ENCODE measurements at regions not wholly inside any gene's neighbourhood (a gene's known extent, or its start where the extent isn't known, plus 50 kb on each side); places are given as distances from the start of the nearest gene placed in this dataset.

DNA sequence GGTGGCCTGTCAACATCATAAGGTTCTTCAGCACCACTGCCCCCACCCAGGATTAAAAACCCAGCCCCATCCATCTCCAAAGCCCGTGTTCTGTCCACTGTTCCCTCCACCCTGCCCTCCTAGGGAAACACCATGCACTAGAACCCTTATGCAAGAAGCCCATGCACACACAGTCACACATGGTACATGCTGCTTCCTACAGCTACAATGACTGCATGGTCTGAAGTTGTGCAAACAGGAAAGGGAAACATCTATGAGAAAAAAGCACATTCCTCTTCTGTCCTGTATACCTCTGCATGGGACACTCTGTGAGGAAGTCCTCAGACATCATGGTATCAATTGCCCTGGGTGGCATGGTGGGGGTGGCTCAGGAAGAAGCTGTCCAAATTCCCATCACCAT is 108.6 kb upstream of the MRPS22 start:
- FAIRE-seq (no peak), DNase-seq (ENCODE audit: insufficient read length) (no peak)
- TF ChIP-seq POLR2AphosphoS5 (IDR thresholded peaks at IDR 0.05; ENCODE audit: low read depth, low read length) (no peak), POLR2A (IDR thresholded peaks at IDR 0.05; ENCODE audit: low read depth, low read length) (no peak), TAF1 (IDR thresholded peaks at IDR 0.05; ENCODE audit: borderline replicate concordance, low read depth, low read length) (no peak)

DNA sequence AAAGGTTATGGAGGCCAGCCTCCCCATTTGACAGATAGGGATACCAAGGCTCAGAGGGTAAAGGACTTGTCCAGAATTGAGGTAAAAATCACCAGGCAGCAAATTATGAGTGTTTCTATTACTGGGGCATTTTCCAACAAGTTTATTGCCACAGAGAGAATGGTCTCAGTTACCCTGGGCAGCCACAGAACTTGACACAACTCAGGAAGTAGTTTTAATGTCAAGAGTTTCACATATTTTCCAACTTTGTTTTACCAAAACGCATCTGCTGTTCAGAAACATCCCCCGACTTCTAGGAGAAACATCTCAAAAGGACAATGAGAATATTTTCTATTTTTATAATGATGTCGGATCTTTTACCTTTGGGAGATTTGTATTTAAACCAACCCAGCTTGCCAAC is 107.5 kb upstream of the MRPS22 start:
- TF ChIP-seq TAF1 (IDR thresholded peaks at IDR 0.05; ENCODE audit: borderline replicate concordance, low read depth, low read length): no peak
- no peak for TF ChIP-seq POLR2AphosphoS5 (IDR thresholded peaks at IDR 0.05; ENCODE audit: low read depth, low read length)
- TF ChIP-seq POLR2A (IDR thresholded peaks at IDR 0.05; ENCODE audit: low read depth, low read length): no peak
- DNase-seq (ENCODE audit: insufficient read length): no peak
- no peak for FAIRE-seq

DNA sequence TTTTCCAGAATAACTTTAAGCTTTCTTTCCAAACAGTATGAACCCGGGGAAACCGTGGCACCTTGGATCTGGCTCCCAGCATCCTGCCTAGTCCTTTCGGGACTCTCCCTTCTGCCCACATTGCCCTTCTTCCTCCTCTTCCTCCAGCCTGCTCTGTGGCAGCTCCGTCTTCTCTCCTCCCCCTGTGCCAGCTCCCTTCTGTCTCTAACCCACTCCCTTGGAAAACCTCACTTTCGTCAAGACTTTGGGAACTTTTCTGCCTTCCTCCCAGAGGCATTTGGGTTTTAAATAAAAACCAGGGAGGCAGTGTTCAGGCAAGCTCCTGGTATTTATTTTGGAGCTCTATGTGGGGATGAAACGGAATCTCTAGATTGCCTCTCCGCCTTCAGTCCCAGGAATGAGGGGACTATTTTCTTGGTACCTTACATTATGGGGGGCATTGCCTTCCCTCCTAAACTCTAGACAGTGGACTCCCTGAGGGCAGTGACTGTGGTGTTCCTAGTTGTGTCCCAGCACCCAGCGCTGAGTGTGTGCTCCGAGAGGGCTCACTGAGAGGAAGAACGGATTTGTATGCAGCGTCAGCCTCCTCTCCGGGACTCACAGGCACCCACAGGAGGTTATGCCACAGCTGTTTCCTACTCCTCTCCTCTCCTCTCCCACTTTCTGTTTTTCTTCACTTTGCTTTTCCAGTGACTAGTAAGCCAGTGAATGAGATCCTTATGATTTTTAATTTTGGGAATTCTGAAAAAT is 105.4 kb upstream of the MRPS22 start:
- TF ChIP-seq POLR2AphosphoS5 (IDR thresholded peaks at IDR 0.05; ENCODE audit: low read depth, low read length): no peak
- TF ChIP-seq TAF1 (IDR thresholded peaks at IDR 0.05; ENCODE audit: borderline replicate concordance, low read depth, low read length): no peak
- no peak for TF ChIP-seq POLR2A (IDR thresholded peaks at IDR 0.05; ENCODE audit: low read depth, low read length)
- no peak for FAIRE-seq

DNA sequence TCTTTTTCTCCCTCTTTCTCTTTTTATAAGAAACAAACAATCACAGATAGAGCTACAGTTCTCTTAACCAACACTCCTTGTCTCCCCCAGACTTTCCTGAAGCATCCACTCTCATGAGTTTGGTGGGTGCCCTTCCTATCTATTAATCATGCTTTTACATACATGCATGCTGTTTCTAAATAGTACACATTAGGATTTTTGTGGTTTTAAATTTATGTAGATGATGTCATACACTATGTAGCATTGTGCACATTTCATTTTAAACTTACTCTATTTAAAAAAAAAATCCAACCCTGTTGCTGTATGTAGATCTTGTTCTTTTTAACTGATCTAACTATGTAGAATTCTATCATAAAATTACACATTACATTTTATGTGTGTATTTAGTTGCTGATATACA is 104.3 kb upstream of the MRPS22 start:
- TF ChIP-seq POLR2A (IDR thresholded peaks at IDR 0.05; ENCODE audit: low read depth, low read length): no peak
- TF ChIP-seq TAF1 (IDR thresholded peaks at IDR 0.05; ENCODE audit: borderline replicate concordance, low read depth, low read length): no peak
- no peak for TF ChIP-seq POLR2AphosphoS5 (IDR thresholded peaks at IDR 0.05; ENCODE audit: low read depth, low read length)
- no peak for DNase-seq (ENCODE audit: insufficient read length)
- no peak for FAIRE-seq

More for the DNA sequence above, 105.4 kb upstream of the MRPS22 start:
- no peak for DNase-seq (ENCODE audit: insufficient read length)

DNA sequence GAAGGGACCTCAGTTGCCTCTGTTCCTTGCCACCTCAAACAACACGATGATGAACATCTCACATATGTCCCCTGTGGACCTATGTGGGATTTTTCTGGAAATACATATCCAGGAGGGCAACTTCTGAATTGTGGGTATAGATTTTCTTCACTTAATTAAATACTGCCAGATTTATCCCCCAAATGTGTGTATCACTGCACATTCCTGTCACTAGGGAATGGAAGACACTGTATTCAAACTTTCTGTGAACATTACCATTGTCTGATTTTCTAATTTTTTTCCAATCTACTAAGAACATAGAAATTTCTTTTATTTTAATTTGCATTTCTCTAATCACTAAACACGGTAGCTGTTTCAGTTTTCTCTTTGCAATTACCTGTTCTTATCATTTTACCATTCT is 102.0 kb upstream of the MRPS22 start:
- no peak for FAIRE-seq
- TF ChIP-seq POLR2AphosphoS5 (IDR thresholded peaks at IDR 0.05; ENCODE audit: low read depth, low read length): no peak
- no peak for TF ChIP-seq POLR2A (IDR thresholded peaks at IDR 0.05; ENCODE audit: low read depth, low read length)
- TF ChIP-seq TAF1 (IDR thresholded peaks at IDR 0.05; ENCODE audit: borderline replicate concordance, low read depth, low read length): no peak
- DNase-seq (ENCODE audit: insufficient read length): no peak

DNA sequence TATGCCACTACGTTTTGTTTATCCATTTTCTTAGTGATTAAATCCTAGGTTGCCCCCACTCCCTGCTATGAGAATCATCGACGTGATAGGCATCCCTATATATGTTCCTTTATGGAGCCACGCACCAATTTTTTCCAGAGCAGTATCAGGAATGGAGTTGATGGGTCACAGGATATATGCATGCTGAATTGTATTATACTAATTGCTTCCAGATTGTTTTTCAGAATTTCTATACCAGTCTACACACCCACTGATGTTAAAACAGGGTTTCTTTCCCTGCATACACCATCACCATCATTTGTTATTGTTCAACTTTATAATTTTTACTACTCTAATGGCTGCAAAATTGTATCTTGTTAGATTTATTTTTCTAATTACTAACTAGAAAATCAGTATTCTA is 100.1 kb upstream of the MRPS22 start:
- FAIRE-seq (no peak), DNase-seq (ENCODE audit: insufficient read length) (no peak)
- no peak for TF ChIP-seq TAF1 (IDR thresholded peaks at IDR 0.05; ENCODE audit: borderline replicate concordance, low read depth, low read length)
- TF ChIP-seq POLR2AphosphoS5 (IDR thresholded peaks at IDR 0.05; ENCODE audit: low read depth, low read length): no peak
- no peak for TF ChIP-seq POLR2A (IDR thresholded peaks at IDR 0.05; ENCODE audit: low read depth, low read length)

DNA sequence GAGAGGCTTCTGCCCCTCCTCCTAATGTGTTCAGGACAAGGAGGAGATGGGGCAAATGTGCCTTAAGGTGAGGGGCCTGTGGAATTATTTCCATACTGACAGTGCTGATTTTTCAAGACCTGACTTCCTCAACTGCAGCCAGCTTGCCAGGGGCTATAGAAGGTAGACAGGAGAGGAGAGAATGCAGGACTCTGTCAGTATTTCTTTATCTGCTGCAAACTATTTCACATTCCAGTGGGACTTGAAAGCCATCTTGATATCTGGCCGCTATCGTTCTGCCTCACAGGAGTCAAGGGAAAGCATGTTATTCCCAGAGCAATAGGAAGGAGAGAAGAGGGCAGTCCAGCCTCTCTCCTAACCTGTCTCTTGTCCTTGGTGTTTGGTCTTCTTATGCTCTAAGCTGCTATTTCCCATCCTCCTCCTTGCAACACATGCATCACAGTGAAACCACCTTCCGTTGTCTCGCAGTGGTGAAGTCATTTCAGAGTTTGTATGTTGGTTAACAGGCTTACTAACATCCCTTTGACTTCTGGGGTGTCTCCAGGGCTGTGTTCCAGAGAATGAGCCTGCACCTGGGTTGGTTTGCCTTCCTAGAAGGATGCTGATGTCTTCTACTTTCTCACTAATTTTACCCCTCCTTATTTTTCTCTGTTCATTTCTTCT is 95.1 kb upstream of the MRPS22 start:
- FAIRE-seq (no peak), DNase-seq (ENCODE audit: insufficient read length) (no peak)
- no peak for TF ChIP-seq POLR2AphosphoS5 (IDR thresholded peaks at IDR 0.05; ENCODE audit: low read depth, low read length)
- no peak for TF ChIP-seq POLR2A (IDR thresholded peaks at IDR 0.05; ENCODE audit: low read depth, low read length)
- TF ChIP-seq TAF1 (IDR thresholded peaks at IDR 0.05; ENCODE audit: borderline replicate concordance, low read depth, low read length): no peak

DNA sequence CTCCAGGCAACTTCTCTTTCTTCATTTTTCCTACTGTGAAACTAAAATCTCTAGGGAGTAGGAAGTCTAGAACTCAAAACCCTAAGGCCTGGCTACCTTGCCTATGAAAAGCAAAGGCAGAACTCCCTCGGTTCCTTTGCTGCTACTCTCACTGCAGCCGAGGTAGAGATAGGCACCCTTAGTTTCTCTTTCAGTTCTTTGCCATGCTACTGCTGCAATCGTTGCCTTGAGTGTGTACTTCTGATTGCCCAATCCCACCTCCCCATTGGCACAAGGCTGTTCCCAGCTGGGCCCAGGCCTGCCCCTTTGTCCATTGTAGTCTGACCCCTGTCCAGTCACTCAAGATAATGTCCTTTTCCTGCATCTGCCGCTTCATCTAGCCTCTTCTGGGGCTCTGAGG is 92.3 kb upstream of the MRPS22 start:
- no peak for TF ChIP-seq TAF1 (IDR thresholded peaks at IDR 0.05; ENCODE audit: borderline replicate concordance, low read depth, low read length)
- TF ChIP-seq POLR2A (IDR thresholded peaks at IDR 0.05; ENCODE audit: low read depth, low read length): no peak
- TF ChIP-seq POLR2AphosphoS5 (IDR thresholded peaks at IDR 0.05; ENCODE audit: low read depth, low read length): no peak
- DNase-seq (ENCODE audit: insufficient read length): no peak
- no peak for FAIRE-seq

DNA sequence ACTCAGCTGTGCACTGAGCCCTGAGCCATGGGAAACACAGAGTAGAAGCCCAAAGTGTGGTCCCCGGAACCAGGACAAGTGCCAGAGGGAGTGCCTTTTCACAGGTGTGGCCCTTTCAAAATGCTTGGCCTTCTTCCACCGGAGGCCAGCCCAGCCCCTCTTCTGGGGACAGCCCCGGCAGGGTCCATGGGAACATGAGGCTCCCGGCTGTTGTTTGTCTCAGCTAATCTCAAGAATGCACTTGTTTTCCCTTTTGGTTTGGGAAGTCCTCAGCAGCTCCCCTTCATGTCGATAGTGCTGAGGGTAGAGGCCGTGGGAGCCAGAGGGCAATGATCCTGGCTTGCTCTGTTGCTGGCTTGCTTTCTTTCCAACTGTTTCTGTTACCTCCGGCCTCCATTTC is 91.1 kb upstream of the MRPS22 start:
- no peak for TF ChIP-seq POLR2A (IDR thresholded peaks at IDR 0.05; ENCODE audit: low read depth, low read length)
- TF ChIP-seq TAF1 (IDR thresholded peaks at IDR 0.05; ENCODE audit: borderline replicate concordance, low read depth, low read length): no peak
- TF ChIP-seq POLR2AphosphoS5 (IDR thresholded peaks at IDR 0.05; ENCODE audit: low read depth, low read length): no peak
- DNase-seq (ENCODE audit: insufficient read length) (no peak), FAIRE-seq (no peak)

DNA sequence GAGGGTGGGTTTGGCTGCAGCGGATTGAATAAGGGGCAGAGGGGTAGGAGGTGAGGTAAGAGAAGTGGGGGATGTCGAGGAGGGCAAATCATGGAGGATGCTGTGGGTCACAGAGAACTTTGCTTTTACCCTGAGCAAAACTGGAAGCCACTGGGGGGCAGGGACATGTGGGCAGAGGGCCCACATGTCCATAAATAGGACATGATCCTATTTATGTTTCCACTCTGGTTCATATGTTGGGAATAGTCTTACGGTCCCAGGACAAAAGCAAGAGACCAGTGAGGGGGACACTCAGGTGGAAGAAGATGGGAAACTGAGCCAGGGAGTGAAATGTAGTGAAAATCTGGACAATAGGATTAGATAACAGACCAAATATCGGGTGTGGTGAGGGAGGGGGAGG is 85.5 kb upstream of the MRPS22 start:
- no peak for FAIRE-seq
- TF ChIP-seq TAF1 (IDR thresholded peaks at IDR 0.05; ENCODE audit: borderline replicate concordance, low read depth, low read length): no peak
- no peak for TF ChIP-seq POLR2A (IDR thresholded peaks at IDR 0.05; ENCODE audit: low read depth, low read length)
- no peak for TF ChIP-seq POLR2AphosphoS5 (IDR thresholded peaks at IDR 0.05; ENCODE audit: low read depth, low read length)

DNA sequence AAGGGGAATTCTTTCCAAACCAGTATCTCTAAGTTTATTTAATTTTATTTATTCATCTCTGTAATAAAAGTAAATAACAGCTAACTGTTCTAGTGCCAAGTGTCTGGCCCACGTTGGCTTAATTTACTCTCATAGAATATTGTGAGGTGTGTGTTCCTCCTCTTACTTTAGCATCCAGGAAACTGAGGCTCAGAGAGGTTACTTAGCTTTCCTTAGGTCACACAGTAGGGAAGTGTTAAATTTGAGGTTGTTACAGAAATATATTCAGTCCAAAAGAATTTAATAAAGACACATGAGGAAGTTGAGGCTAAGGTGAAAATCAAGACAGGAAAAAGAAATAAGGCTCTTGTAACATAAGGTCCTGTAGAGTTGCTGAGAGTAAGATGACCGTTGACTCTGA is 84.4 kb upstream of the MRPS22 start:
- DNase-seq (ENCODE audit: insufficient read length) (no peak), FAIRE-seq (no peak)
- TF ChIP-seq TAF1 (IDR thresholded peaks at IDR 0.05; ENCODE audit: borderline replicate concordance, low read depth, low read length) (no peak), POLR2A (IDR thresholded peaks at IDR 0.05; ENCODE audit: low read depth, low read length) (no peak), POLR2AphosphoS5 (IDR thresholded peaks at IDR 0.05; ENCODE audit: low read depth, low read length) (no peak)

More for the DNA sequence above, 85.5 kb upstream of the MRPS22 start:
- no peak for DNase-seq (ENCODE audit: insufficient read length)

DNA sequence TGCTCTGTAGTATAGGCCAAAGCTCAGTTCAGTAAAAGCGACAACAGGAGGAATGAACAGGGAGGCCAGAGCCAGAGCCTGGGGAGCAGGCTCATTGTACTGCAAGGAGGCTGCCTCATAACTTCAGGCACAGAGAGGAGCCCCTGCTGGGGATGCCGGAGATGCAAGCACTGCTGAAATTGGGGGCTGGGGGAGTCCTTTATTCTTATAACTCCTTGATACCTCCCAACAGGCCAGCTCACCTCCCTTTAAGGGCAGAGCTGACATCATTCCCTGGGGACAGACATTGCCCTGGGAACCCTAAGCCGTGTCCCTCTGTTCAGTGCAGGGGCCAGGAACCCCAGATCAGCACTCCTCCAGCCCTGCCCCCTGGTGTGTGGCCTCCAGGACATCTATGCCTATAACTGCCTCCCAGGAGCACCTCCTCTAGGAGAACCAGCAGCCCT is 83.8 kb upstream of the MRPS22 start:
- FAIRE-seq (no peak), DNase-seq (ENCODE audit: insufficient read length) (no peak)
- TF ChIP-seq POLR2A (IDR thresholded peaks at IDR 0.05; ENCODE audit: low read depth, low read length) (no peak), TAF1 (IDR thresholded peaks at IDR 0.05; ENCODE audit: borderline replicate concordance, low read depth, low read length) (no peak), POLR2AphosphoS5 (IDR thresholded peaks at IDR 0.05; ENCODE audit: low read depth, low read length) (no peak)

All from GM12892 (cell line).